Thyroid gland (tissue), 4 donors: ENCODE measurements at regions not wholly inside any gene's neighbourhood (a gene's known extent, or its start where the extent isn't known, plus 50 kb on each side); places are given as distances from the start of the nearest gene placed in this dataset.

Source experiments
- DNase-seq, 2 donors: peaks; one replicate each; pipeline ENCODE4 v3.0.0-alpha.2; 2019
- H3K27ac ChIP-seq, 3 donors: fragments of 200-600 bp; sonication (generic); 1 replicate in 2 of 3; 2 replicates in 1 of 3; pipeline ENCODE4 v1.5.1; 2016 to 2019; ENCODE audit warnings: mild to moderate bottlenecking in 1 of 3, moderate library complexity in 1 of 3
- H3K27me3 ChIP-seq: fragments of 200-600 bp; sonication (generic); one replicate; pipeline ENCODE4 v1.5.1; 2019
- H3K36me3 ChIP-seq, 2 donors: fragments of 200-600 bp; sonication (generic); one replicate each; pipeline ENCODE4 v1.5.1; 2016 to 2019
- H3K4me1 ChIP-seq, 2 donors: fragments of 200-600 bp; sonication (generic); one replicate each; pipeline ENCODE4 v1.5.1; 2017 to 2019
- H3K4me3 ChIP-seq, 3 donors: fragments of 200-600 bp; sonication (generic); replicated peaks in 1 of 3; 1 replicate in 2 of 3; 2 replicates in 1 of 3; pipeline ENCODE4 v1.5.1; 2016; ENCODE audit warnings: mild to moderate bottlenecking in 1 of 3
- H3K9me3 ChIP-seq: fragments of 200-600 bp; sonication (generic); one replicate; pipeline ENCODE4 v1.5.1; 2017
- POLR2A ChIP-seq, 2 donors: fragments of 450-650 bp; IDR thresholded peaks; one replicate each; pipeline ENCODE4 v1.6.1; 2017; ENCODE audit warnings: antibody characterized with exemption in 2 of 2, mild to moderate bottlenecking in 2 of 2, moderate library complexity in 1 of 2
- WGBS, 2 donors: methylation state at CpG; one replicate each; pipeline ENCODE4 v1.1.5; 2017; 5-methylcytosine and 5-hydroxymethylcytosine counted together
- intact Hi-C: fragments of 100-400 bp; cut with DNase I; formaldehyde crosslinking; loops from one replicate; pipeline ENCODE4 v1.15.1; 2023
- TF ChIP-seq, protein P1 (sequence below), 6 experiments: fragments of 200-600 bp in 3 of 6; fragments of 450-650 bp in 3 of 6; sonication (generic) in 3 of 6; IDR thresholded peaks; one replicate each; pipeline ENCODE4 v1.5.1; 2016 to 2019; ENCODE audit warnings: antibody characterized with exemption in 6 of 6, mild to moderate bottlenecking in 2 of 6, inconsistent platforms in 1 of 6, moderate library complexity in 1 of 6

- H3K4me1 ChIP-seq: no peaks in the 10 kb centered on the region
- no peaks in the 10 kb centered on the region for H3K27me3 ChIP-seq
- no peak overlapping the region for H3K4me3 ChIP-seq
- DNase-seq: no peak
- intact Hi-C loops: no loop called here
- no peaks in the 10 kb centered on the region for H3K36me3 ChIP-seq
- H3K9me3 ChIP-seq: no peaks in the 10 kb centered on the region
- TF ChIP-seq, protein P1, sequence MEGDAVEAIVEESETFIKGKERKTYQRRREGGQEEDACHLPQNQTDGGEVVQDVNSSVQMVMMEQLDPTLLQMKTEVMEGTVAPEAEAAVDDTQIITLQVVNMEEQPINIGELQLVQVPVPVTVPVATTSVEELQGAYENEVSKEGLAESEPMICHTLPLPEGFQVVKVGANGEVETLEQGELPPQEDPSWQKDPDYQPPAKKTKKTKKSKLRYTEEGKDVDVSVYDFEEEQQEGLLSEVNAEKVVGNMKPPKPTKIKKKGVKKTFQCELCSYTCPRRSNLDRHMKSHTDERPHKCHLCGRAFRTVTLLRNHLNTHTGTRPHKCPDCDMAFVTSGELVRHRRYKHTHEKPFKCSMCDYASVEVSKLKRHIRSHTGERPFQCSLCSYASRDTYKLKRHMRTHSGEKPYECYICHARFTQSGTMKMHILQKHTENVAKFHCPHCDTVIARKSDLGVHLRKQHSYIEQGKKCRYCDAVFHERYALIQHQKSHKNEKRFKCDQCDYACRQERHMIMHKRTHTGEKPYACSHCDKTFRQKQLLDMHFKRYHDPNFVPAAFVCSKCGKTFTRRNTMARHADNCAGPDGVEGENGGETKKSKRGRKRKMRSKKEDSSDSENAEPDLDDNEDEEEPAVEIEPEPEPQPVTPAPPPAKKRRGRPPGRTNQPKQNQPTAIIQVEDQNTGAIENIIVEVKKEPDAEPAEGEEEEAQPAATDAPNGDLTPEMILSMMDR (IDR thresholded peaks at IDR 0.05): no peak
- no peak for TF ChIP-seq POLR2A (IDR thresholded peaks at IDR 0.05)
- no peak overlapping the region for H3K27ac ChIP-seq
- 91 to 93% methylated on average over 7 of the region's 7 CpGs for WGBS, 2 donors
Measured at GRCh38 chr7:3233301-3233700, 67.8 kb upstream of the SDK1 start.

- WGBS, 2 donors: 88 to 93% methylated on average over 6 of the region's 6 CpGs
- no peaks in the 10 kb centered on the region for H3K9me3 ChIP-seq
- DNase-seq: no peak
- TF ChIP-seq, protein P1 (IDR thresholded peaks at IDR 0.05): no peak
- no peak for TF ChIP-seq POLR2A (IDR thresholded peaks at IDR 0.05)
- no peaks in the 10 kb centered on the region for H3K4me1 ChIP-seq
- intact Hi-C loops: no loop called here
- H3K4me3 ChIP-seq: no peak overlapping the region
- H3K27ac ChIP-seq: no peak overlapping the region
- H3K36me3 ChIP-seq: no peaks in the 10 kb centered on the region
- no peaks in the 10 kb centered on the region for H3K27me3 ChIP-seq
Measured at GRCh38 chr7:3234051-3234450, 67.0 kb upstream of the SDK1 start.

GRCh38 chr7:3234851-3235250 lies 66.2 kb upstream of the SDK1 start:
- Histone ChIP-seq H3K27me3 (no peaks in the 10 kb centered on the region), H3K4me3 (no peak overlapping the region), H3K36me3 (no peaks in the 10 kb centered on the region), H3K27ac (no peak overlapping the region), H3K4me1 (no peaks in the 10 kb centered on the region), H3K9me3 (no peaks in the 10 kb centered on the region)
- intact Hi-C loops: no loop called here
- DNase-seq: no peak
- TF ChIP-seq, protein P1 (IDR thresholded peaks at IDR 0.05): no peak
- 94 to 98% methylated on average over 3 of the region's 3 CpGs for WGBS, 2 donors

- Histone ChIP-seq H3K27ac (no peak overlapping the region), H3K4me3 (no peak overlapping the region), H3K9me3 (no peaks in the 10 kb centered on the region), H3K36me3 (no peaks in the 10 kb centered on the region), H3K27me3 (no peaks in the 10 kb centered on the region), H3K4me1 (no peaks in the 10 kb centered on the region)
- TF ChIP-seq, protein P1 (IDR thresholded peaks at IDR 0.05): no peak
- TF ChIP-seq POLR2A (IDR thresholded peaks at IDR 0.05): no peak
- intact Hi-C loops: no loop called here
- DNase-seq: no peak
- 85 to 90% methylated on average over 4 of the region's 4 CpGs for WGBS, 2 donors
Measured at GRCh38 chr7:3235322-3235721, 65.7 kb upstream of the SDK1 start.

DNA sequence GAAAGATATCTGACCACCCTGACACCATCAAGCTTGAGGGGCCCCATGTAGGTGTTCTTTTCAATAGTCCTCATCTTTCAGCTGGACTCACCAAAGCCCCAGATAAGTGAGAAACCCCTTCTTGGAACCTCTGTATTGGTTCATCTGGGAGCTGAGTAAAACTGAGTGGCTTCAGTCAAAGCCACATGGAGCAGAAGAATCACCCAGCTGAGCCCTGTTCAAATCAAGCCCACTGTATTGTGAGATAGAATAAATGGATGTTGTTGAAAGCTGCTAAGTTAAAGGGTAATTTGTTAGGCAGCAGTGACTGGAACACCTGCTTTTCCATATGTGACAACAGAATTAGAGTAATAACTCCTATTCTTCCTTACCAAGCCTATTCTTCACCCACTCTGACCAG lies 64.8 kb upstream of the SDK1 start:
- TF ChIP-seq, protein P1 (IDR thresholded peaks at IDR 0.05): no peak
- TF ChIP-seq POLR2A (IDR thresholded peaks at IDR 0.05): no peak
- Histone ChIP-seq H3K9me3 (no peaks in the 10 kb centered on the region), H3K27ac (no peak overlapping the region), H3K36me3 (no peaks in the 10 kb centered on the region), H3K4me3 (no peak overlapping the region), H3K27me3 (no peaks in the 10 kb centered on the region), H3K4me1 (no peaks in the 10 kb centered on the region)
- intact Hi-C loops: no loop called here
- no peak for DNase-seq
